Heart left ventricle (tissue), 13 donors: ENCODE measurements at regions not wholly inside any gene's neighbourhood (a gene's known extent, or its start where the extent isn't known, plus 50 kb on each side); places are given as distances from the start of the nearest gene placed in this dataset.

ENCODE experiments used
- POLR2A ChIP-seq, 2 donors: fragments of 450-650 bp; IDR thresholded peaks; one replicate each; pipeline ENCODE4 v1.6.1; 2017; ENCODE audit warnings: antibody characterized with exemption in 2 of 2, mild to moderate bottlenecking in 2 of 2, moderate library complexity in 2 of 2
- TF ChIP-seq, protein P1 (sequence below), 12 donors: fragments of 200-600 bp; sonication (generic) in 4 of 12; IDR thresholded peaks; one replicate each; pipeline versions ENCODE4 v1.5.0 to v1.8.0; 2018 to 2022; ENCODE audit warnings: antibody characterized with exemption in 12 of 12, mild to moderate bottlenecking in 5 of 12
- donor health status: ischemic (EF 13 %, LVEDD 7.1; RV severe dilation, severe dysfunction).
- donor health status: DM: no; HTN: yes; CAD: no.
- donor health status: DM: no; HTN: no; CAD: no.
- donor health status: ischemic (EF 25% LVEDD 6.9; RV normal size, moderate dysfunction).
- donor health status: ischemic (EF 25% LVEDD 5.7; RV mildly dilated, moderate dysfunction).
- donor health status: ischemic (EF 35%, LVEDD 5.7; RV mildly dilated, moderate dysfunction).
- donor health status: nonischemic (EF 11% LVEDD 7.7; RV severe dilation, severe dysfunction).
- donor health status: DM: yes; HTN: yes; CAD: no.
- donor health status: PGD.
- donor health status: ischemic (EF 29% LVEDD 5.4; RV normal size, mild dysfunction).
- donor health status: nonischemic (EF 23%, LVEDD 6.1; RV moderate dilation, normal function).

- TF ChIP-seq POLR2A (IDR thresholded peaks at IDR 0.05) = no peak
- TF ChIP-seq, protein P1, sequence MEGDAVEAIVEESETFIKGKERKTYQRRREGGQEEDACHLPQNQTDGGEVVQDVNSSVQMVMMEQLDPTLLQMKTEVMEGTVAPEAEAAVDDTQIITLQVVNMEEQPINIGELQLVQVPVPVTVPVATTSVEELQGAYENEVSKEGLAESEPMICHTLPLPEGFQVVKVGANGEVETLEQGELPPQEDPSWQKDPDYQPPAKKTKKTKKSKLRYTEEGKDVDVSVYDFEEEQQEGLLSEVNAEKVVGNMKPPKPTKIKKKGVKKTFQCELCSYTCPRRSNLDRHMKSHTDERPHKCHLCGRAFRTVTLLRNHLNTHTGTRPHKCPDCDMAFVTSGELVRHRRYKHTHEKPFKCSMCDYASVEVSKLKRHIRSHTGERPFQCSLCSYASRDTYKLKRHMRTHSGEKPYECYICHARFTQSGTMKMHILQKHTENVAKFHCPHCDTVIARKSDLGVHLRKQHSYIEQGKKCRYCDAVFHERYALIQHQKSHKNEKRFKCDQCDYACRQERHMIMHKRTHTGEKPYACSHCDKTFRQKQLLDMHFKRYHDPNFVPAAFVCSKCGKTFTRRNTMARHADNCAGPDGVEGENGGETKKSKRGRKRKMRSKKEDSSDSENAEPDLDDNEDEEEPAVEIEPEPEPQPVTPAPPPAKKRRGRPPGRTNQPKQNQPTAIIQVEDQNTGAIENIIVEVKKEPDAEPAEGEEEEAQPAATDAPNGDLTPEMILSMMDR (IDR thresholded peaks at IDR 0.05) = no peak
These were observed 170.9 kb upstream of the THBS1 start for GRCh38 chr15:39409876-39410530.
